ENCODE measurements at regions not wholly inside any gene's neighbourhood (a gene's known extent, or its start where the extent isn't known, plus 50 kb on each side); places are given as distances from the start of the nearest gene placed in this dataset.

DNA sequence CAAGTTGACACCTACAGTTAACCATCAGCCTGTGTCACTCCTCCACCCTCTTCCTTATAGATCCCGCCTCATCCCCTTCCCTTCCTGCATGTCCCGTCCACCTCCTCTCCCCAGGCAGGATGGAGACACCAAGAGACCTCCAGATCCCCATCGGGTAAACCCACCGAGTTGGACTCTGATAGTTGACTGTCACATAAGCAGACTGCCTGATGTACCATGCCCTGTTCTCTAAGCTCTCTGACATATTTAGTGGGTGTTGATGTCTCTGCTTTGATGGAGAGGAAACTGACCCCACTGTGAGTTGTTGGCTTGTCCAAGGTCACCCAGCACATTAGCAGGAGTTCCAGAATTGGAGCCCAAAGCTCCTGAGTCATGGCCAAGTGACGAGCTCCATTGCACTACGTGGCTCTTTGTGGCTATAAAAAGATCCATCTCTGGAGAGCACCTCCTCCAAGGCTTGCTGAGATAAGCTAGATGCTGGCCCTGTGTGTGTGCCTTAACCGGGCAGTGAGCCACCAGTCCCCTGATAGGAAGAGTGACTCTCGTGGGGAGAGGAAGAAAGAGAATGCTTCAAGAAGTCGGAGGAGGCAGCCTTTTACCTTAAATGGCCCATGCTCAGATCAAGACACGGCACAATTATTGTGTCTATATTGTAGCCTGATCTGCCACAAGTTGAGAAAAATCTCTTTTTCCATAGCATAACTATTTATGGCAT, 236.0 kb upstream of the ECI2 start (continued):
- TF ChIP-seq, protein P1, sequence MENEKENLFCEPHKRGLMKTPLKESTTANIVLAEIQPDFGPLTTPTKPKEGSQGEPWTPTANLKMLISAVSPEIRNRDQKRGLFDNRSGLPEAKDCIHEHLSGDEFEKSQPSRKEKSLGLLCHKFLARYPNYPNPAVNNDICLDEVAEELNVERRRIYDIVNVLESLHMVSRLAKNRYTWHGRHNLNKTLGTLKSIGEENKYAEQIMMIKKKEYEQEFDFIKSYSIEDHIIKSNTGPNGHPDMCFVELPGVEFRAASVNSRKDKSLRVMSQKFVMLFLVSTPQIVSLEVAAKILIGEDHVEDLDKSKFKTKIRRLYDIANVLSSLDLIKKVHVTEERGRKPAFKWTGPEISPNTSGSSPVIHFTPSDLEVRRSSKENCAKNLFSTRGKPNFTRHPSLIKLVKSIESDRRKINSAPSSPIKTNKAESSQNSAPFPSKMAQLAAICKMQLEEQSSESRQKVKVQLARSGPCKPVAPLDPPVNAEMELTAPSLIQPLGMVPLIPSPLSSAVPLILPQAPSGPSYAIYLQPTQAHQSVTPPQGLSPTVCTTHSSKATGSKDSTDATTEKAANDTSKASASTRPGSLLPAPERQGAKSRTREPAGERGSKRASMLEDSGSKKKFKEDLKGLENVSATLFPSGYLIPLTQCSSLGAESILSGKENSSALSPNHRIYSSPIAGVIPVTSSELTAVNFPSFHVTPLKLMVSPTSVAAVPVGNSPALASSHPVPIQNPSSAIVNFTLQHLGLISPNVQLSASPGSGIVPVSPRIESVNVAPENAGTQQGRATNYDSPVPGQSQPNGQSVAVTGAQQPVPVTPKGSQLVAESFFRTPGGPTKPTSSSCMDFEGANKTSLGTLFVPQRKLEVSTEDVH (IDR thresholded peaks at IDR 0.05; ENCODE audit: low read depth, partially characterized antibody), result no peak
- TF ChIP-seq KLF13 (tag; IDR thresholded peaks at IDR 0.05; ENCODE audit: borderline replicate concordance, low read depth), result no peak
- TF ChIP-seq ZNF717 (CRISPR knock-in tag; IDR thresholded peaks at IDR 0.05), result no peak
- TF ChIP-seq, protein P2, sequence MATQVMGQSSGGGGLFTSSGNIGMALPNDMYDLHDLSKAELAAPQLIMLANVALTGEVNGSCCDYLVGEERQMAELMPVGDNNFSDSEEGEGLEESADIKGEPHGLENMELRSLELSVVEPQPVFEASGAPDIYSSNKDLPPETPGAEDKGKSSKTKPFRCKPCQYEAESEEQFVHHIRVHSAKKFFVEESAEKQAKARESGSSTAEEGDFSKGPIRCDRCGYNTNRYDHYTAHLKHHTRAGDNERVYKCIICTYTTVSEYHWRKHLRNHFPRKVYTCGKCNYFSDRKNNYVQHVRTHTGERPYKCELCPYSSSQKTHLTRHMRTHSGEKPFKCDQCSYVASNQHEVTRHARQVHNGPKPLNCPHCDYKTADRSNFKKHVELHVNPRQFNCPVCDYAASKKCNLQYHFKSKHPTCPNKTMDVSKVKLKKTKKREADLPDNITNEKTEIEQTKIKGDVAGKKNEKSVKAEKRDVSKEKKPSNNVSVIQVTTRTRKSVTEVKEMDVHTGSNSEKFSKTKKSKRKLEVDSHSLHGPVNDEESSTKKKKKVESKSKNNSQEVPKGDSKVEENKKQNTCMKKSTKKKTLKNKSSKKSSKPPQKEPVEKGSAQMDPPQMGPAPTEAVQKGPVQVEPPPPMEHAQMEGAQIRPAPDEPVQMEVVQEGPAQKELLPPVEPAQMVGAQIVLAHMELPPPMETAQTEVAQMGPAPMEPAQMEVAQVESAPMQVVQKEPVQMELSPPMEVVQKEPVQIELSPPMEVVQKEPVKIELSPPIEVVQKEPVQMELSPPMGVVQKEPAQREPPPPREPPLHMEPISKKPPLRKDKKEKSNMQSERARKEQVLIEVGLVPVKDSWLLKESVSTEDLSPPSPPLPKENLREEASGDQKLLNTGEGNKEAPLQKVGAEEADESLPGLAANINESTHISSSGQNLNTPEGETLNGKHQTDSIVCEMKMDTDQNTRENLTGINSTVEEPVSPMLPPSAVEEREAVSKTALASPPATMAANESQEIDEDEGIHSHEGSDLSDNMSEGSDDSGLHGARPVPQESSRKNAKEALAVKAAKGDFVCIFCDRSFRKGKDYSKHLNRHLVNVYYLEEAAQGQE (IDR thresholded peaks at IDR 0.05; ENCODE audit: borderline replicate concordance), result peak; percentile 39; the same call in 1 of the 2 replicates
- TF ChIP-seq, protein P2 (CRISPR knock-in tag; IDR thresholded peaks at IDR 0.05; ENCODE audit: low read depth), result 0 out of 2 replicates have a peak, but pooled peaks have one; percentile 22
- no peak for TF ChIP-seq ZNF224 (CRISPR knock-in tag; IDR thresholded peaks at IDR 0.05)
- TF ChIP-seq ZKSCAN3 (CRISPR knock-in tag; IDR thresholded peaks at IDR 0.05), result no peak
- no peak for TF ChIP-seq ZNF780A (CRISPR knock-in tag; IDR thresholded peaks at IDR 0.05)
- TF ChIP-seq, protein P3, sequence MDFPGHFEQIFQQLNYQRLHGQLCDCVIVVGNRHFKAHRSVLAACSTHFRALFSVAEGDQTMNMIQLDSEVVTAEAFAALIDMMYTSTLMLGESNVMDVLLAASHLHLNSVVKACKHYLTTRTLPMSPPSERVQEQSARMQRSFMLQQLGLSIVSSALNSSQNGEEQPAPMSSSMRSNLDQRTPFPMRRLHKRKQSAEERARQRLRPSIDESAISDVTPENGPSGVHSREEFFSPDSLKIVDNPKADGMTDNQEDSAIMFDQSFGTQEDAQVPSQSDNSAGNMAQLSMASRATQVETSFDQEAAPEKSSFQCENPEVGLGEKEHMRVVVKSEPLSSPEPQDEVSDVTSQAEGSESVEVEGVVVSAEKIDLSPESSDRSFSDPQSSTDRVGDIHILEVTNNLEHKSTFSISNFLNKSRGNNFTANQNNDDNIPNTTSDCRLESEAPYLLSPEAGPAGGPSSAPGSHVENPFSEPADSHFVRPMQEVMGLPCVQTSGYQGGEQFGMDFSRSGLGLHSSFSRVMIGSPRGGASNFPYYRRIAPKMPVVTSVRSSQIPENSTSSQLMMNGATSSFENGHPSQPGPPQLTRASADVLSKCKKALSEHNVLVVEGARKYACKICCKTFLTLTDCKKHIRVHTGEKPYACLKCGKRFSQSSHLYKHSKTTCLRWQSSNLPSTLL (IDR thresholded peaks at IDR 0.05), result no peak
- peak; percentile 33; the same call in 1 of the 2 replicates for TF ChIP-seq BCOR (IDR thresholded peaks at IDR 0.05)
- no peak for TF ChIP-seq POLR2H (tag; IDR thresholded peaks at IDR 0.05; ENCODE audit: low read depth)
- peak; percentile 88 for TF ChIP-seq SOX6 (IDR thresholded peaks at IDR 0.05)
- TF ChIP-seq, protein P4, sequence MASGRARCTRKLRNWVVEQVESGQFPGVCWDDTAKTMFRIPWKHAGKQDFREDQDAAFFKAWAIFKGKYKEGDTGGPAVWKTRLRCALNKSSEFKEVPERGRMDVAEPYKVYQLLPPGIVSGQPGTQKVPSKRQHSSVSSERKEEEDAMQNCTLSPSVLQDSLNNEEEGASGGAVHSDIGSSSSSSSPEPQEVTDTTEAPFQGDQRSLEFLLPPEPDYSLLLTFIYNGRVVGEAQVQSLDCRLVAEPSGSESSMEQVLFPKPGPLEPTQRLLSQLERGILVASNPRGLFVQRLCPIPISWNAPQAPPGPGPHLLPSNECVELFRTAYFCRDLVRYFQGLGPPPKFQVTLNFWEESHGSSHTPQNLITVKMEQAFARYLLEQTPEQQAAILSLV (tag; IDR thresholded peaks at IDR 0.05), result peak; percentile 54; the same call in 1 of the 2 replicates
- peak; percentile 65; the same call in 1 of the 2 replicates for TF ChIP-seq TOE1 (IDR thresholded peaks at IDR 0.05; ENCODE audit: borderline replicate concordance)
- peak; percentile 50; the same call in 1 of the 2 replicates for TF ChIP-seq TOE1 (CRISPR knock-in tag; IDR thresholded peaks at IDR 0.05; ENCODE audit: borderline replicate concordance, low read depth)

All from K562 (cell line).